ENCODE measurements at regions not wholly inside any gene's neighbourhood (a gene's known extent, or its start where the extent isn't known, plus 50 kb on each side); places are given as distances from the start of the nearest gene placed in this dataset.

DNA sequence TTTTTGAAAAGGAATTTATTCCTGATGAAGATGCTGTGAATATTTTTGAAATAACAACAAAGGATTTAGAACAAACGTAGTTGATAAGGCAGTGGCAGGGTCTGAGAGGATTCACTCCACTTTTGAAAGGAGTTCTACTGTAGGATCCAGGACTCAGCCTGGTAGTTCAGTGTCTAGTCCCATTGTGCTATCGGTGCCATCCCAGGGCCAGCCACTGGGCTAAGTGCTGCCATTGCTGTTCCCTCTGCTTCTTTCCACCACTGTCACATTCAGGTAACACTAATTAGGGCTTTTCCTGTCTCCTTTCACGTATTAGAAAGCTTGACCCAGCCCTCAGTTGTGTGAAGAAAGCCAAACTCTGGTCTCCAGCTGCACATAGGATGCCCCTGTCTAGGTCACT, 177.3 kb downstream of the TEX36 start:
- H4K20me1 ChIP-seq (ENCODE audit: insufficient read depth, low read length, poor library complexity, severe bottlenecking): no peaks in the 10 kb centered on the region
- H3K79me2 ChIP-seq (ENCODE audit: insufficient read depth, low read length): no peaks in the 10 kb centered on the region
- no peak overlapping the region for H3K4me3 ChIP-seq (ENCODE audit: low read length, poor library complexity, severe bottlenecking)

DNA sequence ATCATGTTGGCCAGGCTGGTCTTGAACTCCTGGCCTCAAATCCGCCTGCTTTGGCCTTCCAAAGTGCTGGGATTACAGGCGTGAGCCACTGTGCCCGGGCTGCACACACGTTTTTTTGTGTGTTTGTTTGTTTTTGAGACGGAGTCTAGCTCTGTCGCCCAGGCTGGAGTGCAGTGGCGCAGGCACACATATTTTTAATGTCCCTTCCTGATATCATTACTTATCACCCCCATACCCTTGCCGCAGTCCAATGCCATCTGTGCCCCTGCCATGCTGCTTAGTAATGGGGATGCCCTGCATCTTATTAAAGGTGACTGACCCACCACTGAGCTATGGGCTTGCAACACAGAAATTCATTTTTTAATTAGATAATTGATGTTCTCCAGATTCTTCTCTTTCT, 180.7 kb downstream of the TEX36 start:
- Histone ChIP-seq H4K20me1 (ENCODE audit: insufficient read depth, low read length, poor library complexity, severe bottlenecking) (no peaks in the 10 kb centered on the region), H3F3A (ENCODE audit: low read depth) (no peaks in the 10 kb centered on the region), H3K9ac (ENCODE audit: low read depth, low read length, poor library complexity, severe bottlenecking) (no peak overlapping the region), H3K9me2 (replicated peaks; ENCODE audit: low read depth, low read length) (no peaks in the 10 kb centered on the region), H3K27me3 (ENCODE audit: insufficient read depth, low read length, poor library complexity, severe bottlenecking) (no peaks in the 10 kb centered on the region), H2AFZ (ENCODE audit: low read length) (no peak overlapping the region), H3K4me1 (ENCODE audit: insufficient read depth, low read length, poor library complexity, severe bottlenecking) (no peaks in the 10 kb centered on the region), H3K4me3 (ENCODE audit: low read length, poor library complexity, severe bottlenecking) (no peak overlapping the region), H3K36me3 (ENCODE audit: insufficient read depth, low read length) (no peaks in the 10 kb centered on the region), H3K4me2 (ENCODE audit: low read depth, low read length, poor library complexity, severe bottlenecking) (no peak overlapping the region), H3K79me2 (ENCODE audit: insufficient read depth, low read length) (no peaks in the 10 kb centered on the region), H3K9me3 (ENCODE audit: insufficient read depth, low read depth, low read length) (peaks cover 3% of the 10 kb centered on the region; the same call in 1 of the 2 replicates)
- TF ChIP-seq, protein P1, sequence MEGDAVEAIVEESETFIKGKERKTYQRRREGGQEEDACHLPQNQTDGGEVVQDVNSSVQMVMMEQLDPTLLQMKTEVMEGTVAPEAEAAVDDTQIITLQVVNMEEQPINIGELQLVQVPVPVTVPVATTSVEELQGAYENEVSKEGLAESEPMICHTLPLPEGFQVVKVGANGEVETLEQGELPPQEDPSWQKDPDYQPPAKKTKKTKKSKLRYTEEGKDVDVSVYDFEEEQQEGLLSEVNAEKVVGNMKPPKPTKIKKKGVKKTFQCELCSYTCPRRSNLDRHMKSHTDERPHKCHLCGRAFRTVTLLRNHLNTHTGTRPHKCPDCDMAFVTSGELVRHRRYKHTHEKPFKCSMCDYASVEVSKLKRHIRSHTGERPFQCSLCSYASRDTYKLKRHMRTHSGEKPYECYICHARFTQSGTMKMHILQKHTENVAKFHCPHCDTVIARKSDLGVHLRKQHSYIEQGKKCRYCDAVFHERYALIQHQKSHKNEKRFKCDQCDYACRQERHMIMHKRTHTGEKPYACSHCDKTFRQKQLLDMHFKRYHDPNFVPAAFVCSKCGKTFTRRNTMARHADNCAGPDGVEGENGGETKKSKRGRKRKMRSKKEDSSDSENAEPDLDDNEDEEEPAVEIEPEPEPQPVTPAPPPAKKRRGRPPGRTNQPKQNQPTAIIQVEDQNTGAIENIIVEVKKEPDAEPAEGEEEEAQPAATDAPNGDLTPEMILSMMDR (conservative IDR thresholded peaks at IDR 0.05; ENCODE audit: low read length): no peak
- TF ChIP-seq EZH2phosphoT487 (IDR thresholded peaks at IDR 0.05; ENCODE audit: borderline replicate concordance): no peak

More for the DNA sequence above, 177.3 kb downstream of the TEX36 start:
- Histone ChIP-seq H3K9ac (ENCODE audit: low read depth, low read length, poor library complexity, severe bottlenecking) (no peak overlapping the region), H3K9me3 (ENCODE audit: insufficient read depth, low read depth, low read length) (peaks cover 3% of the 10 kb centered on the region; the same call in 1 of the 2 replicates), H2AFZ (ENCODE audit: low read length) (no peak overlapping the region), H3F3A (ENCODE audit: low read depth) (no peaks in the 10 kb centered on the region), H3K36me3 (ENCODE audit: insufficient read depth, low read length) (no peaks in the 10 kb centered on the region), H3K27me3 (ENCODE audit: insufficient read depth, low read length, poor library complexity, severe bottlenecking) (no peaks in the 10 kb centered on the region), H3K9me2 (replicated peaks; ENCODE audit: low read depth, low read length) (no peaks in the 10 kb centered on the region), H3K4me2 (ENCODE audit: low read depth, low read length, poor library complexity, severe bottlenecking) (no peak overlapping the region), H3K4me1 (ENCODE audit: insufficient read depth, low read length, poor library complexity, severe bottlenecking) (no peaks in the 10 kb centered on the region)
- no peak for TF ChIP-seq EZH2phosphoT487 (IDR thresholded peaks at IDR 0.05; ENCODE audit: borderline replicate concordance)
- TF ChIP-seq, protein P1 (conservative IDR thresholded peaks at IDR 0.05; ENCODE audit: low read length): no peak

DNA sequence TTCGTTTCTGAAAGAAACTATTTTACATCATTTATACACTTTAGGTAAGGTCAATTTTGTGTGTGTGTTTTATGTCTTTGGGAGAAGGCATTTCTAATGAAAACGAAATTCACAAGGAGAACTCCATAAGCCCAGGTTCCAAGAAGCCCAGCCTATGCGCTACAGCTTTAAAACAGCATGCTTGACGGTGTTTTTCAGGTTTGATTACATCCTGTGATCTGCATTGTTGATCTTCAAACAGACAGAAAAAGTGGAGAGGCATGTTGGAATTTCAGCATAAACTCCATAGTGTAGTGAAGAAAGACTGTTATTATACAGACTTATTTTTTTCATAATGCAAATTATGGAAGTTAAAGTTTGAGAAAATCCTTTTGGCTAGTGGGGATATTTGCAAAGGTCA, 187.6 kb downstream of the TEX36 start:
- no peak overlapping the region for H3K4me3 ChIP-seq (ENCODE audit: low read length, poor library complexity, severe bottlenecking)

More for the DNA sequence above, 187.6 kb downstream of the TEX36 start:
- H3K9me3 ChIP-seq (ENCODE audit: insufficient read depth, low read depth, low read length): no peaks in the 10 kb centered on the region; the same call in 1 of the 2 replicates
- H4K20me1 ChIP-seq (ENCODE audit: insufficient read depth, low read length, poor library complexity, severe bottlenecking): no peaks in the 10 kb centered on the region
- no peaks in the 10 kb centered on the region for H3K27me3 ChIP-seq (ENCODE audit: insufficient read depth, low read length, poor library complexity, severe bottlenecking)
- H3K9me2 ChIP-seq (replicated peaks; ENCODE audit: low read depth, low read length): no peaks in the 10 kb centered on the region
- no peaks in the 10 kb centered on the region for H3K79me2 ChIP-seq (ENCODE audit: insufficient read depth, low read length)
- no peaks in the 10 kb centered on the region for H3F3A ChIP-seq (ENCODE audit: low read depth)
- no peak overlapping the region for H3K4me2 ChIP-seq (ENCODE audit: low read depth, low read length, poor library complexity, severe bottlenecking)
- TF ChIP-seq, protein P1 (conservative IDR thresholded peaks at IDR 0.05; ENCODE audit: low read length): no peak
- no peak for TF ChIP-seq EZH2phosphoT487 (IDR thresholded peaks at IDR 0.05; ENCODE audit: borderline replicate concordance)
- H3K4me1 ChIP-seq (ENCODE audit: insufficient read depth, low read length, poor library complexity, severe bottlenecking): no peaks in the 10 kb centered on the region
- H3K36me3 ChIP-seq (ENCODE audit: insufficient read depth, low read length): no peaks in the 10 kb centered on the region
- H3K9ac ChIP-seq (ENCODE audit: low read depth, low read length, poor library complexity, severe bottlenecking): no peak overlapping the region
- H2AFZ ChIP-seq (ENCODE audit: low read length): no peak overlapping the region
